ENCODE measurements at regions not wholly inside any gene's neighbourhood (a gene's known extent, or its start where the extent isn't known, plus 50 kb on each side); places are given as distances from the start of the nearest gene placed in this dataset.

DNA sequence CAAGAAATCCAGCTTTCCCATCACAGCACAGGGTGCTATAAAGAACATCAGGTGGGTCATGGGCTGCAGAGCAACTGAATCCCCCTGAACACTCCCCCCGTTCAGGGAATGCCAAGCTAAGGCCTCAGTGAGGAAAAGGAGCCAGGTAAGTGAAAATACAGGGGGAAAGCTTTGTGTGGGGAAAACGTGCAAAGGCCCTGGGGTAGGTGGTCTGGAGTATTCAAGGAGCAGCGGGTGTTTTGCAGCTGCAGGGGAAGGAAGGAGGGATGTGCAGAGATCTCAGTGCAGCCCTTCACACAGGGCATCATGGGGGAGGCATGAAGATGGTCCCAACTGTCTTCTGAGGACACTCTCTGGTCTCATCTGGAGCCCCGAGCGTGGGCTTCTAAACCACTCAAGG lies 119.2 kb downstream of the ETS2 start:
- Histone ChIP-seq H3K27me3 (replicated peaks; ENCODE audit: insufficient read depth) (no peaks in the 10 kb centered on the region), H3K4me3 (no peak overlapping the region), H3K9ac (no peak overlapping the region), H3K36me3 (ENCODE audit: low read depth) (no peaks in the 10 kb centered on the region), H3K4me2 (ENCODE audit: unreplicated experiment) (no peak overlapping the region), H3K9me2 (ENCODE audit: insufficient read depth) (no peaks in the 10 kb centered on the region), H3K79me2 (ENCODE audit: insufficient read depth) (no peaks in the 10 kb centered on the region), H3F3A (ENCODE audit: insufficient read depth) (peaks cover 16% of the 10 kb centered on the region), H4K20me1 (ENCODE audit: insufficient read depth) (no peaks in the 10 kb centered on the region), H3K4me1 (ENCODE audit: insufficient read depth) (peaks cover 26% of the 10 kb centered on the region), H3K27ac (no peak overlapping the region), H2AFZ (no peak overlapping the region), H3K9me3 (ENCODE audit: low read depth) (no peaks in the 10 kb centered on the region)
- in situ Hi-C loops (cut with MboI): no loop called here
- no peak for DNase-seq
- 89 to 90% methylated on average over 5 of the region's 5 CpGs for WGBS, 2 experiments (ENCODE audit: low coverage in 1 of 2, low lambda C conversion rate in 2 of 2, missing lambda C conversion rate in 2 of 2)
- TF ChIP-seq EZH2phosphoT487 (IDR thresholded peaks at IDR 0.05; ENCODE audit: insufficient read depth, low read depth) (no peak), EZH2 (IDR thresholded peaks at IDR 0.05; ENCODE audit: insufficient read depth, poor library complexity, severe bottlenecking) (no peak)

DNA sequence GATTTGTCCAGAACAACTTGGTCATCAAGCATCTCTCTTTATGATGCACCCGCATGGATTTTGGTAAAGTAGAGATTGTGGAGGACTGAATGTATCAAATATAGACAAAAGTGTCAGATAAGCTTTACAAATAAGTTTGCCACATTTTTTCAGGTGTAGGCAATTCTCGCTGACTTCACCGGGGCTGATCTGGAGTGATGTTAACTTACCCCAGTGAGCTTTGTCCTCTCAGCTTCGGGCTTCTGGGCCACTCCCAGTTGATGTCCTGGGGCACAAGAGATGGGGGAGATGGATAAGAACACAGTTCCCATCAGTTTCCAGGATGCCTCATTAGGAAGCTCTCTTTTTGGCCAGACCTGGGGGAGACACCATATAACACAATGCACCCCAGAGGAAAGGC lies 117.7 kb downstream of the ETS2 start:
- no peaks in the 10 kb centered on the region for H3K27me3 ChIP-seq (replicated peaks; ENCODE audit: insufficient read depth)
- peaks cover 26% of the 10 kb centered on the region for H3K4me1 ChIP-seq (ENCODE audit: insufficient read depth)
- no peaks in the 10 kb centered on the region for H3K79me2 ChIP-seq (ENCODE audit: insufficient read depth)
- no peaks in the 10 kb centered on the region for H4K20me1 ChIP-seq (ENCODE audit: insufficient read depth)
- no peak overlapping the region for H2AFZ ChIP-seq
- 91 to 93% methylated on average over 4 of the region's 4 CpGs for WGBS, 2 experiments (ENCODE audit: low coverage in 1 of 2, low lambda C conversion rate in 2 of 2, missing lambda C conversion rate in 2 of 2)
- no peaks in the 10 kb centered on the region for H3K9me3 ChIP-seq (ENCODE audit: low read depth)
- no peak overlapping the region for H3K4me2 ChIP-seq (ENCODE audit: unreplicated experiment)
- no peak overlapping the region for H3K9ac ChIP-seq
- H3K9me2 ChIP-seq (ENCODE audit: insufficient read depth): no peaks in the 10 kb centered on the region
- no peak overlapping the region for H3K4me3 ChIP-seq
- no peak overlapping the region for H3K27ac ChIP-seq
- DNase-seq: no peak
- in situ Hi-C loops (cut with MboI): no loop called here
- H3K36me3 ChIP-seq (ENCODE audit: low read depth): no peaks in the 10 kb centered on the region
- H3F3A ChIP-seq (ENCODE audit: insufficient read depth): peaks cover 16% of the 10 kb centered on the region
- TF ChIP-seq EZH2phosphoT487 (IDR thresholded peaks at IDR 0.05; ENCODE audit: insufficient read depth, low read depth) (no peak), EZH2 (IDR thresholded peaks at IDR 0.05; ENCODE audit: insufficient read depth, poor library complexity, severe bottlenecking) (no peak)

DNA sequence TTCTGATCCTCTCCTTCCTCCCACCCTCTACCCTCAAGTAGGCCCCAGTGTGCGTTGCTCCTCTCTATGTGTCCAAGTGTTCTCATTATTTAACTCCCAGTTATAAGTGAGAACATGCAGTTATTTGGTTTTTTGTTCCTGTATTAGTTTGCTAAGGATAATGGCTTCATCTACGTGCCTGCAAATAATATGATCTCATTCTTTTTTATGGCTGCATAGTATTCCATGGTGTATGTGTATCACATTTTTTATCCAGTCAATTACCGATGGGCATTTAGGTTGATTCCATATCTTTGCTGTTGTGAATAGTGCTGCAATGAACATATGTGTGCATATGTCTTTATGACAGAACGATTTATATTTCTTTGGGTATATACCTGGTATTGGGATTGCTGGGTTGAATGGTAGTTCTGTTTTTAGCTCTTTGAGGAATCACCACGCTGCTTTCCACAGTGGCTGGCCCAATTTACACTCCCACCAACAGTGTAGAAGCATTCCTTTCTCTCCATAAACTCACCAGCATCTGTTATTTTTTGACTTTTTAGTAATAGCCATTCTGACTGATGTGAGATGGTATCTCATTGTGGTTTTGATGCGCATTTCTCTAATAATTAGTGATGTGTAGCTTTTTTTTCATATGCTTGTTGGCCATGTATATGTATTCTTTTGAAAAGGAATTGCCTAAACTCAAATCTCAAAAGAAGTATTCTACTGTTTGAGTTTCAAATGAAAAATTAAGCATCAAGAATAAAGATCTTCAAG lies 116.9 kb downstream of the ETS2 start:
- Histone ChIP-seq H3K9me3 (ENCODE audit: low read depth) (no peaks in the 10 kb centered on the region), H3F3A (ENCODE audit: insufficient read depth) (peaks cover 16% of the 10 kb centered on the region), H2AFZ (no peak overlapping the region), H3K27me3 (replicated peaks; ENCODE audit: insufficient read depth) (no peaks in the 10 kb centered on the region), H4K20me1 (ENCODE audit: insufficient read depth) (no peaks in the 10 kb centered on the region), H3K36me3 (ENCODE audit: low read depth) (no peaks in the 10 kb centered on the region), H3K4me1 (ENCODE audit: insufficient read depth) (peaks cover 26% of the 10 kb centered on the region), H3K79me2 (ENCODE audit: insufficient read depth) (no peaks in the 10 kb centered on the region), H3K9me2 (ENCODE audit: insufficient read depth) (no peaks in the 10 kb centered on the region), H3K4me3 (no peak overlapping the region), H3K27ac (no peak overlapping the region), H3K4me2 (ENCODE audit: unreplicated experiment) (no peak overlapping the region), H3K9ac (no peak overlapping the region)
- TF ChIP-seq EZH2 (IDR thresholded peaks at IDR 0.05; ENCODE audit: insufficient read depth, poor library complexity, severe bottlenecking): no peak
- no peak for TF ChIP-seq EZH2phosphoT487 (IDR thresholded peaks at IDR 0.05; ENCODE audit: insufficient read depth, low read depth)
- WGBS, 2 experiments (ENCODE audit: low coverage in 1 of 2, low lambda C conversion rate in 2 of 2, missing lambda C conversion rate in 2 of 2): 96 to 97% methylated on average over 6 of the region's 6 CpGs
- DNase-seq: no peak
- in situ Hi-C loops (cut with MboI): no loop called here

DNA sequence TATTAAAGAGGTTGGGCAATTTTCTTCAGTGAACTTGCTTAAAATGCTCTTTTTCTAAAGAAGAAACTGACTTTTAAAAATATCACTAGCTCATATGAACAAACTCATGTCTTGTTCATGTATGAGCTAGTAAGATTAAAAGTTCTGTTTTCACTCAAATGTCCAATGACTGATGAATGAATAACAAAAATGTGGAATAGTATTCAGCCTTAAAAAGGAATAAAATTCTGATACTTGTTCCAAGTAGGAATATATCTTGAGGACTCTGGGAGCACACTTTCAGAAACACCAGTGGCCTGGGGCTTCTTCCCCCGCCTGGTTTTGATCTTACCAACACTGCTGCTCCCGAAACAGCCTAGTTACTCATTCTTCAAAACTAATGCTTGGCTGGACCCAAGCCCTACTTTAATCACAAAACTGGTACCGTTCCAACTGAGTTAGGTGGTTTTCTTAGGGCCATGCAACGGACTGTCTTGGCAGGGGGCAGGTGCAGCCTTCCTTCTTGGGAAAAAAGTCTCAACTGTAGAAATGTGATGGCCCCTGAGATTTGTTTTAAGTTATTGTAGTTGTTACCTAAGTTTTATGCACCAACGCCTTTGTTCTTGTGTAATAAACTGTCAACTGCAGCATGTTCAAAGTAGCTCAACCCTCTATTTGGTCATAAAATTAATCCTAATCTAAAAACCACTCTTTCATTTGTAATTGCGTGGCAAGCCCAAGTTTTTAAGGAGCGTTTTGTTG lies 116.0 kb downstream of the ETS2 start:
- in situ Hi-C loops (cut with MboI): no loop called here
- peaks cover 16% of the 10 kb centered on the region for H3F3A ChIP-seq (ENCODE audit: insufficient read depth)
- H3K4me1 ChIP-seq (ENCODE audit: insufficient read depth): peaks cover 26% of the 10 kb centered on the region
- H3K9ac ChIP-seq: no peak overlapping the region
- no peaks in the 10 kb centered on the region for H3K9me3 ChIP-seq (ENCODE audit: low read depth)
- peak overlapping the region; percentile 40; the same call in 1 of the 2 replicates for H3K4me3 ChIP-seq
- TF ChIP-seq EZH2phosphoT487 (IDR thresholded peaks at IDR 0.05; ENCODE audit: insufficient read depth, low read depth) (no peak), EZH2 (IDR thresholded peaks at IDR 0.05; ENCODE audit: insufficient read depth, poor library complexity, severe bottlenecking) (no peak)
- no peak for DNase-seq
- WGBS, 2 experiments (ENCODE audit: low coverage in 1 of 2, low lambda C conversion rate in 2 of 2, missing lambda C conversion rate in 2 of 2): 85% methylated on average over 7 of the region's 7 CpGs
- H2AFZ ChIP-seq: no peak overlapping the region
- H4K20me1 ChIP-seq (ENCODE audit: insufficient read depth): no peaks in the 10 kb centered on the region
- no peaks in the 10 kb centered on the region for H3K79me2 ChIP-seq (ENCODE audit: insufficient read depth)
- H3K27me3 ChIP-seq (replicated peaks; ENCODE audit: insufficient read depth): no peaks in the 10 kb centered on the region
- H3K9me2 ChIP-seq (ENCODE audit: insufficient read depth): no peaks in the 10 kb centered on the region
- no peaks in the 10 kb centered on the region for H3K36me3 ChIP-seq (ENCODE audit: low read depth)
- peak overlapping the region; percentile 74 for H3K4me2 ChIP-seq (ENCODE audit: unreplicated experiment)
- peak overlapping the region; percentile 22; the same call in 1 of the 2 replicates for H3K27ac ChIP-seq

Data from GM23248 (cell line).